GM18870 (cell line): ENCODE measurements at regions not wholly inside any gene's neighbourhood (a gene's known extent, or its start where the extent isn't known, plus 50 kb on each side); places are given as distances from the start of the nearest gene placed in this dataset.

ENCODE experiments used
- ATAC-seq: cut with Tn5 transposase; IDR thresholded peaks from one replicate; pipeline ENCODE4 v1.9.1; 2021; ENCODE audit warnings: moderate library complexity; ENCODE audit not compliant: unreplicated experiment

- ATAC-seq: no peak
Observed at GRCh38 chr12:25009496-25010092, 60.7 kb upstream of the BCAT1 start.

GRCh38 chr12:25005376-25005775 lies 56.5 kb upstream of the BCAT1 start:
- peak; percentile 51 for ATAC-seq

GRCh38 chr12:25004447-25004846 lies 55.5 kb upstream of the BCAT1 start:
- ATAC-seq: no peak

GRCh38 chr12:25001311-25001710 lies 52.4 kb upstream of the BCAT1 start:
- no peak for ATAC-seq
